Suprapubic skin (tissue), 3 donors: ENCODE measurements at regions not wholly inside any gene's neighbourhood (a gene's known extent, or its start where the extent isn't known, plus 50 kb on each side); places are given as distances from the start of the nearest gene placed in this dataset.

Source experiments
- CTCF ChIP-seq, 2 donors: fragments of 200-600 bp in 1 of 2; fragments of 450-650 bp in 1 of 2; sonication (generic) in 1 of 2; IDR thresholded peaks; one replicate each; pipeline ENCODE4 v1.5.1; 2016 to 2019; ENCODE audit warnings: antibody characterized with exemption in 2 of 2, mild to moderate bottlenecking in 1 of 2, moderate library complexity in 1 of 2
- EP300 ChIP-seq: sonication (generic); formaldehyde crosslinking; IDR thresholded peaks from one replicate; pipeline ENCODE4 v1.6.1; 2017; ENCODE audit warnings: antibody characterized with exemption

GRCh38 chr14:49480979-49481498, 105.1 kb downstream of the RPS29 start:
- TF ChIP-seq CTCF (IDR thresholded peaks at IDR 0.05) (no peak), EP300 (no peak)
